ENCODE measurements at regions not wholly inside any gene's neighbourhood (a gene's known extent, or its start where the extent isn't known, plus 50 kb on each side); places are given as distances from the start of the nearest gene placed in this dataset.

- TF ChIP-seq POLR2AphosphoS5 (IDR thresholded peaks at IDR 0.05; ENCODE audit: low read depth, low read length) = no peak
- TF ChIP-seq TAF1 (IDR thresholded peaks at IDR 0.05; ENCODE audit: low read depth, low read length) = no peak
- TF ChIP-seq POLR2A (IDR thresholded peaks at IDR 0.05; ENCODE audit: low read depth, low read length) = no peak
- TF ChIP-seq SPI1 (IDR thresholded peaks at IDR 0.05; ENCODE audit: low read depth, low read length) = no peak
- TF ChIP-seq POU2F2 (IDR thresholded peaks at IDR 0.05; ENCODE audit: low read depth, low read length) = no peak
Observed at GRCh38 chr7:54215424-54215823, 326.8 kb upstream of the VSTM2A start.
